Panc1 (cell line): ENCODE measurements at regions not wholly inside any gene's neighbourhood (a gene's known extent, or its start where the extent isn't known, plus 50 kb on each side); places are given as distances from the start of the nearest gene placed in this dataset.

Experiments
- ATAC-seq: fragments of 200-7000 bp; cut with Tn5 transposase; 2 replicates; pipeline ENCODE4 v1.9.1; 2020; ENCODE audit warnings: mild to moderate bottlenecking, moderate library complexity
- BruUV-seq: library from RNA; stranded (reverse); fragments of 400-500 nt; replicated peaks from 2 replicates; lab custom pipeline; 2021; lab: Mats Ljungman, UMichigan
- CTCF ChIA-PET: fragments of 300-600 bp; sonication (Branson Sonifier 250); formaldehyde crosslinking; loops from one replicate; lab custom pipeline; 2022; ENCODE audit warnings: antibody characterized with exemption; lab: Charles Lee
- POLR2A ChIA-PET: fragments of 300-600 bp; sonication (Branson Sonifier 250); formaldehyde crosslinking; loops from one replicate; lab custom pipeline; 2022; ENCODE audit warnings: antibody characterized with exemption; lab: Charles Lee
- DNase-seq: peaks from one replicate; pipeline ENCODE4 v3.0.0-alpha.2; 2010; ENCODE audit warnings: low read depth, low spot score
- H3K27ac ChIP-seq: 2 replicates; pipeline ENCODE4 v1.5.1; 2011; ENCODE audit warnings: mild to moderate bottlenecking, low read length, inconsistent platforms
- H3K27me3 ChIP-seq: fragments of 200-500 bp; sonication (Bioruptor generic); 2 replicates; pipeline ENCODE4 v1.6.0; 2014; ENCODE audit warnings: low read length, inconsistent platforms; ENCODE audit not compliant: control insufficient read depth, insufficient read depth
- H3K36me3 ChIP-seq: fragments of 200-500 bp; sonication (Bioruptor generic); 2 replicates; pipeline ENCODE4 v1.5.1; 2014; ENCODE audit warnings: inconsistent platforms, mild to moderate bottlenecking, low read length, moderate library complexity; ENCODE audit not compliant: control insufficient read depth, insufficient read depth
- H3K4me1 ChIP-seq: 2 replicates; pipeline ENCODE4 v1.5.1; 2011; ENCODE audit warnings: inconsistent platforms, mild to moderate bottlenecking, low read length, moderate library complexity; ENCODE audit not compliant: control insufficient read depth, insufficient read depth
- H3K4me3 ChIP-seq, 2 experiments: 2 replicates each; pipeline ENCODE4 v1.5.1; 2011 to 2012; ENCODE audit warnings: low read depth in 2 of 2, low read length in 2 of 2, mild to moderate bottlenecking in 2 of 2, inconsistent platforms in 1 of 2, moderate library complexity in 1 of 2
- H3K9me3 ChIP-seq: fragments of 200-500 bp; sonication (Bioruptor generic); 2 replicates; pipeline ENCODE4 v1.5.1; 2014; ENCODE audit warnings: low read depth, mild to moderate bottlenecking, inconsistent platforms, low read length, moderate library complexity; ENCODE audit not compliant: control insufficient read depth, insufficient read depth
- POLR2AphosphoS5 ChIP-seq: IDR thresholded peaks from 2 replicates; pipeline ENCODE4 v1.6.1; 2012; ENCODE audit warnings: mild to moderate bottlenecking, low read depth, low read length, moderate library complexity
- SIN3A ChIP-seq: IDR thresholded peaks from 2 replicates; pipeline ENCODE4 v1.6.1; 2012; ENCODE audit warnings: low read depth, mild to moderate bottlenecking, low read length, moderate library complexity, borderline replicate concordance; ENCODE audit not compliant: insufficient read depth
- TCF7L2 ChIP-seq: IDR thresholded peaks from 2 replicates; pipeline ENCODE4 v1.6.1; 2011; ENCODE audit warnings: mild to moderate bottlenecking, low read depth, low read length, inconsistent platforms
- in situ Hi-C: cut with HindIII; loops from 2 replicates; pipeline ENCODE4 v1.10.0; 2016; ENCODE audit warnings: low sequenced_read_pairs, low pct_unique_long_range_greater_than_20kb
- intact Hi-C: fragments of 100-400 bp; cut with micrococcal nuclease; formaldehyde crosslinking; loops from one replicate; pipeline ENCODE4 v1.10.0; 2022; ENCODE audit not compliant: unreplicated experiment
- TF ChIP-seq, protein P1 (sequence below), 2 experiments: IDR thresholded peaks; 2 replicates each; pipeline ENCODE4 v1.6.1; 2011 to 2012; ENCODE audit warnings: low read depth in 2 of 2, control low read depth in 1 of 2, low read length in 1 of 2, mild to moderate bottlenecking in 1 of 2, moderate library complexity in 1 of 2; ENCODE audit not compliant: insufficient read depth in 1 of 2
- TF ChIP-seq, protein P2 (sequence below): fragments of 450-650 bp; IDR thresholded peaks from 2 replicates; pipeline ENCODE4 v1.5.1; 2017; ENCODE audit warnings: mild to moderate bottlenecking

DNA sequence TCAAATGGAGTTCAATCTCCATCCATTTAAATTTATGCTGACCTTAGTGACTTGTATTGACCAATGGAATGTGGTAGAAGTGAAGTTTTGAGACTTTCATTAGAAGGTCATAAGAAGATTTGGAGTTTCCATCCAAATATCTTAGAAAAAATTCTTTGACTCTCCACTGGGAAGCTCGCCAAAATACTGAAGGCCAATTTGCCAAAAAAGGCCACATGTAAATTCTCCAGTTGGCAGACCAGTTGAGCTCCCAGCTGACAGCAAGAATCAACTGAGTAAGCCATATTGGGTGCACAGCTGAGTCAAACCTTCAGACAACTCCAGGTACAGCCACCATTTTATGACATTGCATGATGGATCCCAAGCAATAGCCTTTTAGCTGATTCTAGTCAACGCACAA is 228.3 kb upstream of the SETBP1 start:
- TF ChIP-seq POLR2AphosphoS5 (no peak), SIN3A (no peak), TCF7L2 (no peak)
- TF ChIP-seq, protein P1, sequence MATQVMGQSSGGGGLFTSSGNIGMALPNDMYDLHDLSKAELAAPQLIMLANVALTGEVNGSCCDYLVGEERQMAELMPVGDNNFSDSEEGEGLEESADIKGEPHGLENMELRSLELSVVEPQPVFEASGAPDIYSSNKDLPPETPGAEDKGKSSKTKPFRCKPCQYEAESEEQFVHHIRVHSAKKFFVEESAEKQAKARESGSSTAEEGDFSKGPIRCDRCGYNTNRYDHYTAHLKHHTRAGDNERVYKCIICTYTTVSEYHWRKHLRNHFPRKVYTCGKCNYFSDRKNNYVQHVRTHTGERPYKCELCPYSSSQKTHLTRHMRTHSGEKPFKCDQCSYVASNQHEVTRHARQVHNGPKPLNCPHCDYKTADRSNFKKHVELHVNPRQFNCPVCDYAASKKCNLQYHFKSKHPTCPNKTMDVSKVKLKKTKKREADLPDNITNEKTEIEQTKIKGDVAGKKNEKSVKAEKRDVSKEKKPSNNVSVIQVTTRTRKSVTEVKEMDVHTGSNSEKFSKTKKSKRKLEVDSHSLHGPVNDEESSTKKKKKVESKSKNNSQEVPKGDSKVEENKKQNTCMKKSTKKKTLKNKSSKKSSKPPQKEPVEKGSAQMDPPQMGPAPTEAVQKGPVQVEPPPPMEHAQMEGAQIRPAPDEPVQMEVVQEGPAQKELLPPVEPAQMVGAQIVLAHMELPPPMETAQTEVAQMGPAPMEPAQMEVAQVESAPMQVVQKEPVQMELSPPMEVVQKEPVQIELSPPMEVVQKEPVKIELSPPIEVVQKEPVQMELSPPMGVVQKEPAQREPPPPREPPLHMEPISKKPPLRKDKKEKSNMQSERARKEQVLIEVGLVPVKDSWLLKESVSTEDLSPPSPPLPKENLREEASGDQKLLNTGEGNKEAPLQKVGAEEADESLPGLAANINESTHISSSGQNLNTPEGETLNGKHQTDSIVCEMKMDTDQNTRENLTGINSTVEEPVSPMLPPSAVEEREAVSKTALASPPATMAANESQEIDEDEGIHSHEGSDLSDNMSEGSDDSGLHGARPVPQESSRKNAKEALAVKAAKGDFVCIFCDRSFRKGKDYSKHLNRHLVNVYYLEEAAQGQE (IDR thresholded peaks at IDR 0.05; ENCODE audit: insufficient read depth in 1 of 2, low read depth in 2 of 2, low read length in 1 of 2) = no peak
- TF ChIP-seq, protein P2, sequence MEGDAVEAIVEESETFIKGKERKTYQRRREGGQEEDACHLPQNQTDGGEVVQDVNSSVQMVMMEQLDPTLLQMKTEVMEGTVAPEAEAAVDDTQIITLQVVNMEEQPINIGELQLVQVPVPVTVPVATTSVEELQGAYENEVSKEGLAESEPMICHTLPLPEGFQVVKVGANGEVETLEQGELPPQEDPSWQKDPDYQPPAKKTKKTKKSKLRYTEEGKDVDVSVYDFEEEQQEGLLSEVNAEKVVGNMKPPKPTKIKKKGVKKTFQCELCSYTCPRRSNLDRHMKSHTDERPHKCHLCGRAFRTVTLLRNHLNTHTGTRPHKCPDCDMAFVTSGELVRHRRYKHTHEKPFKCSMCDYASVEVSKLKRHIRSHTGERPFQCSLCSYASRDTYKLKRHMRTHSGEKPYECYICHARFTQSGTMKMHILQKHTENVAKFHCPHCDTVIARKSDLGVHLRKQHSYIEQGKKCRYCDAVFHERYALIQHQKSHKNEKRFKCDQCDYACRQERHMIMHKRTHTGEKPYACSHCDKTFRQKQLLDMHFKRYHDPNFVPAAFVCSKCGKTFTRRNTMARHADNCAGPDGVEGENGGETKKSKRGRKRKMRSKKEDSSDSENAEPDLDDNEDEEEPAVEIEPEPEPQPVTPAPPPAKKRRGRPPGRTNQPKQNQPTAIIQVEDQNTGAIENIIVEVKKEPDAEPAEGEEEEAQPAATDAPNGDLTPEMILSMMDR = no peak
- H3K27ac ChIP-seq = no peak overlapping the region
- BruUV-seq = no TSS peak
- in situ Hi-C loops (no loop called here), intact Hi-C loops (no loop called here)
- H3K27me3 ChIP-seq = no peaks in the 10 kb centered on the region
- H3K4me3 ChIP-seq = no peak overlapping the region
- CTCF ChIA-PET = no interaction called here
- no peaks in the 10 kb centered on the region for H3K36me3 ChIP-seq
- no peaks in the 10 kb centered on the region for H3K9me3 ChIP-seq
- DNase-seq (no peak), ATAC-seq (no peak)
- POLR2A ChIA-PET = no interaction called here
- no peaks in the 10 kb centered on the region for H3K4me1 ChIP-seq

DNA sequence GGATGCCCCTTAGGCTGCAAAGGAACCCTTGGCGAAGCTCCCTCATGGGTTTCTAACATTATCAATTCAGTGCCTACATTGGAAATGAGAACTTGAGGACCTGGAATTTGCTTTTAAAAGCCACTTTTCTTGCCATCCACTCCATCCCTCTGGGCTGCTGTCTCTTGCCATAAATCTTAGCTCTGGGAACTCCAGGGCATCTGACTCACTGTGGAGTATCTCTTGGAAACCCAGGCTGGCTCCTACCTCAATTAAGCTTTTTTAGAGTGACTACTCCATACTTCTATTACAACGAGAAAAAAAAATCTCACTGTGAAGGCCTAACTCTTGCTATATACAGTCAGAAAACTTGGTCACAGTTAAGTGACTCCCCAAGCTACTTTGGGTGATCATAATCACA is 227.2 kb upstream of the SETBP1 start:
- ATAC-seq (no peak), DNase-seq (no peak)
- H3K4me3 ChIP-seq = no peak overlapping the region
- ChIA-PET CTCF (no interaction called here), POLR2A (no interaction called here)
- H3K4me1 ChIP-seq = no peaks in the 10 kb centered on the region
- H3K27me3 ChIP-seq = no peaks in the 10 kb centered on the region
- no peaks in the 10 kb centered on the region for H3K36me3 ChIP-seq
- BruUV-seq = no TSS peak
- intact Hi-C loops = no loop called here
- in situ Hi-C loops = no loop called here
- no peaks in the 10 kb centered on the region for H3K9me3 ChIP-seq
- H3K27ac ChIP-seq = no peak overlapping the region
- TF ChIP-seq, protein P2 = no peak
- TF ChIP-seq SIN3A (no peak), POLR2AphosphoS5 (no peak), TCF7L2 (no peak)
- TF ChIP-seq, protein P1 (IDR thresholded peaks at IDR 0.05; ENCODE audit: insufficient read depth in 1 of 2, low read depth in 2 of 2, low read length in 1 of 2) = no peak
